Adrenal gland (tissue), 9 donors: ENCODE measurements at regions not wholly inside any gene's neighbourhood (a gene's known extent, or its start where the extent isn't known, plus 50 kb on each side); places are given as distances from the start of the nearest gene placed in this dataset.

Experiments used
- DNase-seq, 7 donors: peaks; one replicate each; pipeline ENCODE4 v3.0.0-alpha.2; 2019 to 2020
- H3K27ac ChIP-seq, 5 donors: fragments of 200-600 bp; sonication (generic) in 4 of 5; 1 replicate in 3 of 5; 2 replicates in 2 of 5; pipeline versions ENCODE4 v1.5.1 to v1.8.0; 2016 to 2020; ENCODE audit warnings: mild to moderate bottlenecking in 1 of 5
- H3K27me3 ChIP-seq: fragments of 200-600 bp; 2 replicates; pipeline ENCODE4 v1.8.0; 2021
- H3K36me3 ChIP-seq, 2 donors: fragments of 200-600 bp; replicated peaks in 1 of 2; 1 replicate in 1 of 2; 2 replicates in 1 of 2; pipeline versions ENCODE4 v1.5.1 to v1.8.0; 2018 to 2022
- H3K4me1 ChIP-seq, 2 donors: fragments of 200-600 bp; replicated peaks in 1 of 2; 1 replicate in 1 of 2; 2 replicates in 1 of 2; pipeline versions ENCODE4 v1.5.1 to v1.8.0; 2018 to 2021
- H3K4me3 ChIP-seq, 4 donors: fragments of 200-600 bp; sonication (generic) in 3 of 4; one replicate each; pipeline ENCODE4 v1.5.1; 2016 to 2018
- H3K9me3 ChIP-seq, 3 donors: fragments of 200-600 bp; sonication (generic) in 1 of 3; replicated peaks in 1 of 3; 1 replicate in 2 of 3; 2 replicates in 1 of 3; pipeline versions ENCODE4 v1.5.1 to v1.8.0; 2016 to 2021
- POLR2A ChIP-seq, 2 donors: fragments of 450-650 bp; IDR thresholded peaks; one replicate each; pipeline ENCODE4 v1.6.1; 2017; ENCODE audit warnings: antibody characterized with exemption in 2 of 2, mild to moderate bottlenecking in 2 of 2, moderate library complexity in 1 of 2
- WGBS, 4 donors: extraction: QIAGEN DNeasy Blood & Tissue Kit in 2 of 4; methylation state at CpG; one replicate each; pipeline versions ENCODE4 v1.1.5 to v1.1.7; 2013 to 2017; 5-methylcytosine and 5-hydroxymethylcytosine counted together
- intact Hi-C, 2 donors: fragments of 100-400 bp; cut with DNase I; formaldehyde crosslinking; loops; one replicate each; pipeline versions ENCODE4 v1.14.1 to v1.15.0; 2022 to 2023
- TF ChIP-seq, protein P1 (sequence below), 6 experiments: fragments of 450-650 bp in 4 of 6; fragments of 200-600 bp in 2 of 6; sonication (generic) in 1 of 6; IDR thresholded peaks; 1 replicate in 5 of 6; 2 replicates in 1 of 6; pipeline versions ENCODE4 v1.5.1 to v1.8.0; 2016 to 2021; ENCODE audit warnings: antibody characterized with exemption in 6 of 6, mild to moderate bottlenecking in 2 of 6, moderate library complexity in 1 of 6
- donor health status: healthy with polysubstance abuse.
- donor health status: Bipolar disorder and iron deficiency.
- donor health status: DM: yes; HTN: yes; CAD: no.
- donor health status: DM: no; HTN: no; CAD: no.
- donor health status: DM: no; HTN: no; CAD: no.

GRCh38 chr5:2948875-2949274 is 197.4 kb upstream of the IRX2 start:
- Histone ChIP-seq H3K27me3 (no peaks in the 10 kb centered on the region), H3K9me3 (no peaks in the 10 kb centered on the region), H3K4me3 (no peak overlapping the region), H3K4me1 (no peaks in the 10 kb centered on the region), H3K36me3 (no peaks in the 10 kb centered on the region), H3K27ac (no peak overlapping the region)
- DNase-seq: no peak
- no peak for TF ChIP-seq POLR2A (IDR thresholded peaks at IDR 0.05)
- TF ChIP-seq, protein P1, sequence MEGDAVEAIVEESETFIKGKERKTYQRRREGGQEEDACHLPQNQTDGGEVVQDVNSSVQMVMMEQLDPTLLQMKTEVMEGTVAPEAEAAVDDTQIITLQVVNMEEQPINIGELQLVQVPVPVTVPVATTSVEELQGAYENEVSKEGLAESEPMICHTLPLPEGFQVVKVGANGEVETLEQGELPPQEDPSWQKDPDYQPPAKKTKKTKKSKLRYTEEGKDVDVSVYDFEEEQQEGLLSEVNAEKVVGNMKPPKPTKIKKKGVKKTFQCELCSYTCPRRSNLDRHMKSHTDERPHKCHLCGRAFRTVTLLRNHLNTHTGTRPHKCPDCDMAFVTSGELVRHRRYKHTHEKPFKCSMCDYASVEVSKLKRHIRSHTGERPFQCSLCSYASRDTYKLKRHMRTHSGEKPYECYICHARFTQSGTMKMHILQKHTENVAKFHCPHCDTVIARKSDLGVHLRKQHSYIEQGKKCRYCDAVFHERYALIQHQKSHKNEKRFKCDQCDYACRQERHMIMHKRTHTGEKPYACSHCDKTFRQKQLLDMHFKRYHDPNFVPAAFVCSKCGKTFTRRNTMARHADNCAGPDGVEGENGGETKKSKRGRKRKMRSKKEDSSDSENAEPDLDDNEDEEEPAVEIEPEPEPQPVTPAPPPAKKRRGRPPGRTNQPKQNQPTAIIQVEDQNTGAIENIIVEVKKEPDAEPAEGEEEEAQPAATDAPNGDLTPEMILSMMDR (IDR thresholded peaks at IDR 0.05): no peak
- intact Hi-C loops: no loop called here
- WGBS, 4 donors: 37 to 65% (median 48%) methylated on average over 3 of the region's 3 CpGs

- intact Hi-C loops: no loop called here
- no peaks in the 10 kb centered on the region for H3K27me3 ChIP-seq
- H3K4me1 ChIP-seq: no peaks in the 10 kb centered on the region
- TF ChIP-seq POLR2A (IDR thresholded peaks at IDR 0.05): no peak
- TF ChIP-seq, protein P1 (IDR thresholded peaks at IDR 0.05): no peak
- 55 to 71% (median 63%) methylated on average over 6 of the region's 6 CpGs for WGBS, 4 donors
- no peak overlapping the region for H3K27ac ChIP-seq
- DNase-seq: no peak
- no peaks in the 10 kb centered on the region for H3K9me3 ChIP-seq
- H3K4me3 ChIP-seq: no peak overlapping the region
- H3K36me3 ChIP-seq: no peaks in the 10 kb centered on the region
Observed at GRCh38 chr5:2946315-2946714, 194.8 kb upstream of the IRX2 start.

DNA sequence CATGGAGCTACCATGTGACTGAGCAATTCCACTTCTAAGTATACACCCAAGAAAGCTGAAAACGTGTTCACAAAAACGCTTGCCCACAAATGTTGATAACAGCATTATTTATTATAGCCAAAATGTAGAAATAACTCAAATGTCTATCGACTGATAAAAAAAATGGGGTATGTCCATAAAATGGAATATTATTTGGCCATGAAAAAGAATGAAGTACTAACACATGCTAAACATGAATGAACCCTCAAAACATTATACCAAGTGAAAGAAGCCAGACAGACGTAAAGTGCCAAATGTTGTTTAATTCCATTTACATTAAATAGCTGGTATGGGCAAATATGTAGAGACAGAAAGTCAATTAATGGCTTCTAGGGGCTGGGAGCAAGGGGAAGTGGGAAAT is 184.9 kb upstream of the IRX2 start:
- DNase-seq: no peak
- Histone ChIP-seq H3K27me3 (no peaks in the 10 kb centered on the region), H3K36me3 (no peaks in the 10 kb centered on the region), H3K9me3 (no peaks in the 10 kb centered on the region), H3K4me1 (no peaks in the 10 kb centered on the region), H3K27ac (no peak overlapping the region), H3K4me3 (no peak overlapping the region)
- intact Hi-C loops: no loop called here
- TF ChIP-seq, protein P1 (IDR thresholded peaks at IDR 0.05): no peak
- TF ChIP-seq POLR2A (IDR thresholded peaks at IDR 0.05): no peak
- 77 to 87% (median 82%) methylated on average over 4 of the region's 4 CpGs for WGBS, 4 donors

GRCh38 chr5:2929779-2930178 is 178.3 kb upstream of the IRX2 start:
- no peak for DNase-seq
- Histone ChIP-seq H3K27me3 (no peaks in the 10 kb centered on the region), H3K4me1 (no peaks in the 10 kb centered on the region), H3K36me3 (no peaks in the 10 kb centered on the region), H3K9me3 (no peaks in the 10 kb centered on the region), H3K4me3 (no peak overlapping the region), H3K27ac (no peak overlapping the region)
- TF ChIP-seq, protein P1 (IDR thresholded peaks at IDR 0.05): no peak
- no peak for TF ChIP-seq POLR2A (IDR thresholded peaks at IDR 0.05)
- intact Hi-C loops: no loop called here
- 75 to 85% (median 80%) methylated on average over 9 to 10 of the region's 10 CpGs for WGBS, 4 donors
